SK-N-MC (cell line): ENCODE measurements at regions not wholly inside any gene's neighbourhood (a gene's known extent, or its start where the extent isn't known, plus 50 kb on each side); places are given as distances from the start of the nearest gene placed in this dataset.

Experiments used
- EZH2 ChIP-seq: fragments of 200-600 bp; sonication (generic); IDR thresholded peaks from one replicate; pipeline ENCODE4 v1.6.1; 2017; ENCODE audit warnings: antibody characterized with exemption
- FOXP2 ChIP-seq: optimal IDR thresholded peaks from 2 replicates; pipeline ENCODE3; 2011; ENCODE audit warnings: mild to moderate bottlenecking, moderate library complexity; ENCODE audit not compliant: insufficient read depth; ENCODE audit errors: extremely low read length, control extremely low read depth
- POLR2AphosphoS5 ChIP-seq: IDR thresholded peaks from 2 replicates; pipeline ENCODE4 v1.6.1; 2012; ENCODE audit warnings: mild to moderate bottlenecking, low read depth, low read length, borderline replicate concordance

DNA sequence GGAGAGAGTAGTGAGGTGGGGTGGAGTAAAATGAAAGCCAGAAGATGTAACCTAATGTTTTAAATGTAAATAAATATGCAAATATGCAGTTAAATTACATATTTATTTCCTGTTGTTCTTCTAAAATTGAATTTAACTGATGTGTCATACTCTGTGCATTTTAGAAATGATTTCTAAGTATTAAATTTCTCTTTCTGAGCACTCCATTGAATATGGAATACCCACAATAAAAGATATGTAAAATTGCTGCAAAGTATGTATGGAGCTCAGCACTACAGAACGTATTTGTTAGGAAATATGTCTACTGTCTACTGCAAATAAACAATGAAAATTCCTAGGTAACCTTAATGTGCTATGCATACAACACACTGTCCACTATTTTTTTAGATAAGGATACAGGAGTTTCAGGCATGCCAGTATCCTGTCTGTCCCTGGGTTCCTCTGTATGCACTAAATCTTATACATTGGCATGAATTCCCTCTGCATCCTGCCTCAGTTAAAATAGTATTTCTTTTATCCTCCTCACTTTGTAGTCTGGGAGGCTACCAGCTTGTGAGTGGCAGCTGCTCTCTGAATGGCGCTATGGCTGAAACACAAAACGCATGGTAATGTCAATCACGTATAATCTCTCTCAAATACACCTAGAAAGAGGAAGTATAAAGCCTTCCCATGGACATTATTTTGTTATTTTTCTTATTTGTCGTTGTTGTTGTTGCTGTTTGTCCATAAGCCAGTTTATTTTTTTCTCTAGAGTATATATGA lies 579.5 kb downstream of the PYDC2 start:
- TF ChIP-seq EZH2 (no peak), POLR2AphosphoS5 (no peak), FOXP2 (no peak)
